Right lobe of liver (tissue), 6 donors: ENCODE measurements at regions not wholly inside any gene's neighbourhood (a gene's known extent, or its start where the extent isn't known, plus 50 kb on each side); places are given as distances from the start of the nearest gene placed in this dataset.

Source experiments
- ATAC-seq, 4 donors: fragments of 200-7000 bp; cut with Tn5 transposase; one replicate each; pipeline ENCODE4 v1.9.1; 2020; ENCODE audit warnings: mild to moderate bottlenecking in 4 of 4, moderate library complexity in 4 of 4
- DNase-seq, 3 donors: peaks; one replicate each; pipeline ENCODE4 v3.0.0-alpha.2; 2020
- H3K27ac ChIP-seq, 3 donors: fragments of 200-600 bp; one replicate each; pipeline ENCODE4 v1.8.0; 2022
- H3K27me3 ChIP-seq, 2 donors: fragments of 200-600 bp; one replicate each; pipeline ENCODE4 v1.8.0; 2022
- H3K36me3 ChIP-seq, 4 donors: fragments of 200-600 bp; sonication (generic) in 1 of 4; one replicate each; pipeline versions ENCODE4 v1.5.1 to v1.8.0; 2017 to 2022; ENCODE audit warnings: control low read depth in 1 of 4
- H3K4me1 ChIP-seq, 4 donors: fragments of 200-600 bp; sonication (generic) in 1 of 4; one replicate each; pipeline versions ENCODE4 v1.5.1 to v1.8.0; 2017 to 2022; ENCODE audit warnings: control low read depth in 1 of 4
- H3K4me3 ChIP-seq, 3 donors: fragments of 200-600 bp; one replicate each; pipeline ENCODE4 v1.8.0; 2022
- H3K9me3 ChIP-seq, 4 donors: fragments of 200-600 bp; sonication (generic) in 1 of 4; one replicate each; pipeline versions ENCODE4 v1.5.1 to v1.8.0; 2017 to 2022; ENCODE audit warnings: control low read depth in 1 of 4
- POLR2A ChIP-seq: fragments of 450-650 bp; IDR thresholded peaks from one replicate; pipeline ENCODE4 v1.6.1; 2017; ENCODE audit warnings: antibody characterized with exemption, mild to moderate bottlenecking
- WGBS: methylation state at CpG from one replicate; pipeline ENCODE4 v1.1.6; 2018; ENCODE audit warnings: low coverage, low lambda C conversion rate; ENCODE audit not compliant: insufficient coverage; ENCODE audit errors: missing lambda C conversion rate; 5-methylcytosine and 5-hydroxymethylcytosine counted together
- intact Hi-C, 2 donors: fragments of 100-400 bp; cut with DNase I; formaldehyde crosslinking; loops; one replicate each; pipeline versions ENCODE4 v1.11.2 to v1.14.1; 2022
- TF ChIP-seq, protein P1 (sequence below), 4 donors: fragments of 200-600 bp in 3 of 4; fragments of 450-650 bp in 1 of 4; IDR thresholded peaks; one replicate each; pipeline versions ENCODE4 v1.5.1 to v1.8.0; 2016 to 2022; ENCODE audit warnings: antibody characterized with exemption in 4 of 4, mild to moderate bottlenecking in 2 of 4
- donor health status: DM: no; HTN: yes; CAD: no.
- donor health status: DM: no; HTN: no; CAD: no.
- donor health status: DM: no; HTN: no; CAD: no.
- donor health status: DM: no; HTN: yes; CAD: no.
- donor health status: DM: no; HTN: yes; CAD: no.

GRCh38 chr6:6978731-6979130 lies 129.0 kb upstream of the RREB1 start:
- H3K4me1 ChIP-seq, result peaks cover 0 to 22% (median 9%) of the 10 kb centered on the region in 4 donors
- H3K27me3 ChIP-seq, result no peaks in the 10 kb centered on the region
- intact Hi-C loops, result no loop called here
- 52% methylated on average over 5 of the region's 5 CpGs for WGBS
- TF ChIP-seq POLR2A, result no peak
- TF ChIP-seq, protein P1, sequence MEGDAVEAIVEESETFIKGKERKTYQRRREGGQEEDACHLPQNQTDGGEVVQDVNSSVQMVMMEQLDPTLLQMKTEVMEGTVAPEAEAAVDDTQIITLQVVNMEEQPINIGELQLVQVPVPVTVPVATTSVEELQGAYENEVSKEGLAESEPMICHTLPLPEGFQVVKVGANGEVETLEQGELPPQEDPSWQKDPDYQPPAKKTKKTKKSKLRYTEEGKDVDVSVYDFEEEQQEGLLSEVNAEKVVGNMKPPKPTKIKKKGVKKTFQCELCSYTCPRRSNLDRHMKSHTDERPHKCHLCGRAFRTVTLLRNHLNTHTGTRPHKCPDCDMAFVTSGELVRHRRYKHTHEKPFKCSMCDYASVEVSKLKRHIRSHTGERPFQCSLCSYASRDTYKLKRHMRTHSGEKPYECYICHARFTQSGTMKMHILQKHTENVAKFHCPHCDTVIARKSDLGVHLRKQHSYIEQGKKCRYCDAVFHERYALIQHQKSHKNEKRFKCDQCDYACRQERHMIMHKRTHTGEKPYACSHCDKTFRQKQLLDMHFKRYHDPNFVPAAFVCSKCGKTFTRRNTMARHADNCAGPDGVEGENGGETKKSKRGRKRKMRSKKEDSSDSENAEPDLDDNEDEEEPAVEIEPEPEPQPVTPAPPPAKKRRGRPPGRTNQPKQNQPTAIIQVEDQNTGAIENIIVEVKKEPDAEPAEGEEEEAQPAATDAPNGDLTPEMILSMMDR (IDR thresholded peaks at IDR 0.05), result no peak
- no peak overlapping the region for H3K4me3 ChIP-seq
- H3K36me3 ChIP-seq, result no peaks in the 10 kb centered on the region
- ATAC-seq (no peak), DNase-seq (no peak)
- no peak overlapping the region for H3K27ac ChIP-seq
- no peaks in the 10 kb centered on the region for H3K9me3 ChIP-seq

- Histone ChIP-seq H3K4me3 (no peak overlapping the region), H3K36me3 (no peaks in the 10 kb centered on the region), H3K9me3 (no peaks in the 10 kb centered on the region), H3K4me1 (peaks cover 0 to 6% (median 2%) of the 10 kb centered on the region in 4 donors), H3K27ac (no peak overlapping the region), H3K27me3 (no peaks in the 10 kb centered on the region)
- TF ChIP-seq POLR2A, result no peak
- TF ChIP-seq, protein P1 (IDR thresholded peaks at IDR 0.05), result no peak
- DNase-seq (no peak), ATAC-seq (no peak)
- intact Hi-C loops, result no loop called here
- WGBS, result 88% methylated on average over 9 of the region's 14 CpGs
Measured at GRCh38 chr6:6980999-6981597, 126.7 kb upstream of the RREB1 start.

GRCh38 chr6:6981681-6982322 lies 126.0 kb upstream of the RREB1 start:
- intact Hi-C loops, result no loop called here
- DNase-seq, result no peak
- Histone ChIP-seq H3K36me3 (no peaks in the 10 kb centered on the region), H3K27ac (no peak overlapping the region), H3K4me3 (no peak overlapping the region), H3K4me1 (no peaks in the 10 kb centered on the region), H3K27me3 (no peaks in the 10 kb centered on the region), H3K9me3 (no peaks in the 10 kb centered on the region)
- ATAC-seq, result peak in 1 of 4 donors; percentile 86
- TF ChIP-seq, protein P1 (IDR thresholded peaks at IDR 0.05), result no peak
- TF ChIP-seq POLR2A, result no peak
- WGBS, result 74% methylated on average over 3 of the region's 4 CpGs

- no peak overlapping the region for H3K27ac ChIP-seq
- H3K36me3 ChIP-seq, result no peaks in the 10 kb centered on the region
- intact Hi-C loops, result no loop called here
- H3K4me3 ChIP-seq, result no peak overlapping the region
- no peak for DNase-seq
- ATAC-seq, result peak in 1 of 4 donors; percentile 58
- no peaks in the 10 kb centered on the region for H3K27me3 ChIP-seq
- H3K4me1 ChIP-seq, result no peaks in the 10 kb centered on the region
- 64% methylated on average over 3 of the region's 6 CpGs for WGBS
- TF ChIP-seq, protein P1 (IDR thresholded peaks at IDR 0.05), result no peak
- TF ChIP-seq POLR2A, result no peak
- H3K9me3 ChIP-seq, result no peaks in the 10 kb centered on the region
Measured at GRCh38 chr6:6982663-6983062, 125.1 kb upstream of the RREB1 start.
